ENCODE measurements at regions not wholly inside any gene's neighbourhood (a gene's known extent, or its start where the extent isn't known, plus 50 kb on each side); places are given as distances from the start of the nearest gene placed in this dataset.

- H3K79me2 ChIP-seq (ENCODE audit: control insufficient read depth, low read length), result no peaks in the 10 kb centered on the region
Observed at GRCh38 chr18:47721876-47722275, 208.6 kb downstream of the SMAD2 start.

GRCh38 chr18:47720741-47721140, 209.7 kb downstream of the SMAD2 start:
- Histone ChIP-seq H3K27ac (ENCODE audit: low read depth, low read length) (no peak overlapping the region), H3F3A (ENCODE audit: control insufficient read depth, insufficient read depth) (no peaks in the 10 kb centered on the region), H3K36me3 (ENCODE audit: control insufficient read depth, low read length) (no peaks in the 10 kb centered on the region), H3K9me2 (replicated peaks; ENCODE audit: control insufficient read depth, low read length) (no peaks in the 10 kb centered on the region), H3K27me3 (ENCODE audit: control insufficient read depth, low read length) (no peaks in the 10 kb centered on the region), H3K79me2 (ENCODE audit: control insufficient read depth, low read length) (no peaks in the 10 kb centered on the region), H3K9me3 (ENCODE audit: control insufficient read depth, insufficient read depth, low read length) (no peaks in the 10 kb centered on the region), H3K4me2 (ENCODE audit: low read length) (no peak overlapping the region), H3K4me3 (ENCODE audit: low read length) (no peak overlapping the region), H4K20me1 (ENCODE audit: control insufficient read depth, insufficient read depth, low read depth, low read length) (no peaks in the 10 kb centered on the region), H3K4me1 (ENCODE audit: control insufficient read depth, low read length) (no peaks in the 10 kb centered on the region)
- no peak for TF ChIP-seq CTCF (IDR thresholded peaks at IDR 0.05; ENCODE audit: low read depth, low read length, poor library complexity, severe bottlenecking)
- no peak for TF ChIP-seq EZH2phosphoT487 (IDR thresholded peaks at IDR 0.05; ENCODE audit: borderline replicate concordance, low read length)

More at GRCh38 chr18:47721876-47722275, 208.6 kb downstream of the SMAD2 start:
- H3K9me3 ChIP-seq (ENCODE audit: control insufficient read depth, insufficient read depth, low read length), result no peaks in the 10 kb centered on the region
- H4K20me1 ChIP-seq (ENCODE audit: control insufficient read depth, insufficient read depth, low read depth, low read length), result no peaks in the 10 kb centered on the region
- no peaks in the 10 kb centered on the region for H3F3A ChIP-seq (ENCODE audit: control insufficient read depth, insufficient read depth)
- no peak overlapping the region for H3K4me3 ChIP-seq (ENCODE audit: low read length)
- H3K4me1 ChIP-seq (ENCODE audit: control insufficient read depth, low read length), result no peaks in the 10 kb centered on the region
- H3K36me3 ChIP-seq (ENCODE audit: control insufficient read depth, low read length), result no peaks in the 10 kb centered on the region
- H3K27me3 ChIP-seq (ENCODE audit: control insufficient read depth, low read length), result no peaks in the 10 kb centered on the region
- no peak overlapping the region for H3K4me2 ChIP-seq (ENCODE audit: low read length)
- H3K27ac ChIP-seq (ENCODE audit: low read depth, low read length), result no peak overlapping the region
- H3K9me2 ChIP-seq (replicated peaks; ENCODE audit: control insufficient read depth, low read length), result no peaks in the 10 kb centered on the region
- no peak for TF ChIP-seq EZH2phosphoT487 (IDR thresholded peaks at IDR 0.05; ENCODE audit: borderline replicate concordance, low read length)
- TF ChIP-seq CTCF (IDR thresholded peaks at IDR 0.05; ENCODE audit: low read depth, low read length, poor library complexity, severe bottlenecking), result no peak

DNA sequence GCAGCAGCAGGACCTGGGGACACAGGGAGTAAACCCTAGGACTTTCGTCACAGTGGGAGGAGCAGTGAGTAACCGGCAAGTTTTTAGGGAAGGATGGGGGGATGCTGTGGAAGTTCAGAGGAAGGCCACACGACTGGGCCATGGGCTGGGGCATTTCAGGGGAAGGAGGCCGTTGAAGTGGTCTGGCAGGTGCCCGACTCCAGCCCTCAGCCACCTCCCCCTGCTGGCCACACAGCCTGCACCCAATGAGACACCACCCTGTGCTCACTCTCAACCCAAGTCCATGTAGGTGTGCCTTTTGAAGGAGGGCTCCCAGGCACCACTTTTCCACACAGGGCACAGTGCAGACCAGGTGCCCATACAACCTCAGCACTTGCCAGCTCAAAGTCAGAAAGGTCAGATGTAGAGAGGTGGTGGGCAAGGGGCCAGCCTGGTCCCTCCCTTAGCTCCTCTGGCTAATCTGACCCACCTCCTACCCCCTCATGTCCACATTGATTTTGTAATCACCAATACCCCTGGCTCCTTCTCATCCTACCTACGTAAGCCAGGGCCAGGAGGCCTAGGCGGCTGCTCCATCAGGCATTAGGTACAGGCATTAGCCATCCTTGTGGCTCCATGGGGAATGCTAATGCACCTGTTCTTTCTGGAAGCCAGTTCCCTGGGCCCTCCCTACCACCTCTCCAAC, 211.2 kb downstream of the SMAD2 start:
- no peaks in the 10 kb centered on the region for H4K20me1 ChIP-seq (ENCODE audit: control insufficient read depth, insufficient read depth, low read depth, low read length)
- no peaks in the 10 kb centered on the region for H3K4me1 ChIP-seq (ENCODE audit: control insufficient read depth, low read length)
- no peak overlapping the region for H3K4me3 ChIP-seq (ENCODE audit: low read length)
- no peaks in the 10 kb centered on the region for H3K9me2 ChIP-seq (replicated peaks; ENCODE audit: control insufficient read depth, low read length)
- H3K9me3 ChIP-seq (ENCODE audit: control insufficient read depth, insufficient read depth, low read length), result no peaks in the 10 kb centered on the region
- no peaks in the 10 kb centered on the region for H3K27me3 ChIP-seq (ENCODE audit: control insufficient read depth, low read length)
- no peak for TF ChIP-seq CTCF (IDR thresholded peaks at IDR 0.05; ENCODE audit: low read depth, low read length, poor library complexity, severe bottlenecking)
- no peak for TF ChIP-seq EZH2phosphoT487 (IDR thresholded peaks at IDR 0.05; ENCODE audit: borderline replicate concordance, low read length)
- no peaks in the 10 kb centered on the region for H3F3A ChIP-seq (ENCODE audit: control insufficient read depth, insufficient read depth)
- no peak overlapping the region for H3K4me2 ChIP-seq (ENCODE audit: low read length)
- H3K27ac ChIP-seq (ENCODE audit: low read depth, low read length), result no peak overlapping the region
- no peaks in the 10 kb centered on the region for H3K36me3 ChIP-seq (ENCODE audit: control insufficient read depth, low read length)
- no peaks in the 10 kb centered on the region for H3K79me2 ChIP-seq (ENCODE audit: control insufficient read depth, low read length)

Measured in DOHH2 (cell line).